Neuronal stem cell (in vitro differentiated cells): ENCODE measurements at regions not wholly inside any gene's neighbourhood (a gene's known extent, or its start where the extent isn't known, plus 50 kb on each side); places are given as distances from the start of the nearest gene placed in this dataset.
A peak's percentile ranks its signal among the peaks of the same experiment; 100 is the strongest.

ENCODE experiments used
- DNase-seq: peaks from one replicate; pipeline ENCODE4 v3.0.0-alpha.2; 2013; ENCODE audit warnings: low spot score
- H2AFZ ChIP-seq: one replicate; pipeline ENCODE4 v1.6.1; 2013; ENCODE audit warnings: mild to moderate bottlenecking, low read length, inconsistent platforms
- H2AK5ac ChIP-seq: 2 replicates; pipeline ENCODE4 v1.6.1; 2013; ENCODE audit warnings: low read depth, mild to moderate bottlenecking, inconsistent platforms, low read length, moderate library complexity, mixed read lengths
- H2BK120ac ChIP-seq: 2 replicates; pipeline ENCODE4 v1.6.1; 2013; ENCODE audit warnings: low read depth, mild to moderate bottlenecking, inconsistent platforms, low read length, moderate library complexity, mixed read lengths
- H2BK12ac ChIP-seq: one replicate; pipeline ENCODE4 v1.6.1; 2013; ENCODE audit warnings: low read length, inconsistent platforms
- H2BK15ac ChIP-seq: 2 replicates; pipeline ENCODE4 v1.6.1; 2013; ENCODE audit warnings: mild to moderate bottlenecking, low read length, inconsistent platforms, mixed read lengths
- H2BK5ac ChIP-seq: one replicate; pipeline ENCODE4 v1.6.1; 2013; ENCODE audit warnings: inconsistent platforms, mild to moderate bottlenecking, low read length, moderate library complexity
- H3K14ac ChIP-seq: one replicate; pipeline ENCODE4 v1.6.1; 2013; ENCODE audit warnings: low read length, inconsistent platforms
- H3K18ac ChIP-seq: 2 replicates; pipeline ENCODE4 v1.6.1; 2013; ENCODE audit warnings: low read length, inconsistent platforms
- H3K23ac ChIP-seq: 2 replicates; pipeline ENCODE4 v1.6.1; 2013; ENCODE audit warnings: low read depth, mild to moderate bottlenecking, mixed read lengths, low read length, inconsistent platforms; ENCODE audit not compliant: poor library complexity
- H3K27ac ChIP-seq: replicated peaks from 3 replicates; pipeline ENCODE4 v1.5.1; 2013; ENCODE audit warnings: low read length, inconsistent platforms
- H3K27me3 ChIP-seq, 3 experiments: 2 replicates each; pipeline ENCODE4 v1.6.1; 2013; ENCODE audit warnings: low read length in 3 of 3, mild to moderate bottlenecking in 2 of 3, inconsistent platforms in 1 of 3, low read depth in 1 of 3, mixed read lengths in 1 of 3, moderate library complexity in 1 of 3; ENCODE audit not compliant: control insufficient read depth in 3 of 3, insufficient read depth in 3 of 3
- H3K36me3 ChIP-seq, 2 donors: replicated peaks in 1 of 2; 2 replicates each; pipeline ENCODE4 v1.6.1; 2013; ENCODE audit warnings: low read length in 2 of 2; ENCODE audit not compliant: control insufficient read depth in 2 of 2, insufficient read depth in 2 of 2
- H3K4ac ChIP-seq: 2 replicates; pipeline ENCODE4 v1.6.1; 2013; ENCODE audit warnings: inconsistent platforms, mild to moderate bottlenecking, low read length, moderate library complexity
- H3K4me1 ChIP-seq, 2 donors: 1 replicate in 1 of 2; 2 replicates in 1 of 2; pipeline ENCODE4 v1.6.1; 2013; ENCODE audit warnings: low read length in 2 of 2, low read depth in 1 of 2; ENCODE audit not compliant: control insufficient read depth in 2 of 2, insufficient read depth in 1 of 2
- H3K4me2 ChIP-seq: one replicate; pipeline ENCODE4 v1.6.1; 2013; ENCODE audit warnings: mild to moderate bottlenecking, low read length, inconsistent platforms; ENCODE audit not compliant: insufficient read depth, poor library complexity, severe bottlenecking
- H3K4me3 ChIP-seq, 2 donors: 2 replicates each; pipeline ENCODE4 v1.5.1; 2013; ENCODE audit warnings: low read length in 2 of 2, mild to moderate bottlenecking in 2 of 2, inconsistent platforms in 1 of 2, moderate library complexity in 1 of 2
- H3K79me1 ChIP-seq: one replicate; pipeline ENCODE4 v1.6.1; 2013; ENCODE audit warnings: low read depth, mild to moderate bottlenecking, inconsistent platforms, low read length, moderate library complexity
- H3K9ac ChIP-seq: one replicate; pipeline ENCODE4 v1.6.1; 2013; ENCODE audit warnings: mild to moderate bottlenecking, low read depth, low read length, inconsistent platforms; ENCODE audit not compliant: poor library complexity
- H3K9me3 ChIP-seq, 2 donors: replicated peaks in 1 of 2; 2 replicates each; pipeline versions ENCODE3 to v1.6.1; 2013; ENCODE audit warnings: low read length in 2 of 2, mild to moderate bottlenecking in 2 of 2, inconsistent platforms in 1 of 2, low read depth in 1 of 2, mixed read lengths in 1 of 2, moderate library complexity in 1 of 2; ENCODE audit not compliant: control insufficient read depth in 2 of 2, insufficient read depth in 1 of 2
- H4K8ac ChIP-seq: one replicate; pipeline ENCODE4 v1.6.1; 2013; ENCODE audit warnings: low read depth, mild to moderate bottlenecking, inconsistent platforms, low read length, moderate library complexity
- H4K91ac ChIP-seq: one replicate; pipeline ENCODE4 v1.6.1; 2013; ENCODE audit warnings: low read length, low read depth, mild to moderate bottlenecking, inconsistent platforms; ENCODE audit not compliant: poor library complexity
- WGBS, 2 donors: extraction: QIAGEN DNeasy Blood & Tissue Kit; methylation state at CpG; one replicate each; pipeline ENCODE4 v1.1.7; 2013; ENCODE audit warnings: missing lambda C conversion rate in 2 of 2, mixed read lengths in 1 of 2; ENCODE audit not compliant: insufficient read length in 2 of 2, insufficient replicate concordance in 1 of 2; ENCODE audit errors: extremely low coverage in 2 of 2; 5-methylcytosine and 5-hydroxymethylcytosine counted together

DNA sequence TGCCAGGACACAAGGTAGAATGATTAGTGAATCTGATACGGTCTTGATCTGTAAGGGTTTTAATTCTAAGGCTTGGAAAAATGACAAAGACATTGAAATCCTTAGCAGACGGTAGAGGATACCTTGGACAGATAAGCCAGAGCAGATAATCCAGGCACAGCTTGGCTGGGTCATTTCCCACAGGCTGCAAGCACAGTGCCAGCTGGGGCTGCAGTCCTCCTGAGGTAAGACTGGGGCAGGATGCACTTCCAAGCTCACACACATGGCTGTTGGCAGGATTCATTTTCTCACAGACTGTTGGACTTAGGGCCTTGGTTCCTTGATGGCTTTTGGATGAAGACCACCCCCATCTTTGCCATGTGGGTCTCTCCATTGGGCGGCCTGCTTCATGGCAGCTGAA, 63.2 kb upstream of the BMPER start:
- Histone ChIP-seq H3K9ac (no peak overlapping the region), H3K79me1 (no peaks in the 10 kb centered on the region), H4K91ac (no peak overlapping the region), H3K18ac (no peak overlapping the region), H2BK120ac (no peak overlapping the region), H2BK15ac (no peak overlapping the region), H2AFZ (no peak overlapping the region), H3K14ac (no peak overlapping the region), H3K4me3 (no peak overlapping the region), H3K4me1 (no peaks in the 10 kb centered on the region), H3K4me2 (no peak overlapping the region), H2BK12ac (no peak overlapping the region), H2AK5ac (no peak overlapping the region), H3K27me3 (no peaks in the 10 kb centered on the region), H2BK5ac (no peak overlapping the region), H3K4ac (no peak overlapping the region), H3K9me3 (no peaks in the 10 kb centered on the region), H4K8ac (no peak overlapping the region), H3K36me3 (no peaks in the 10 kb centered on the region), H3K23ac (no peak overlapping the region), H3K27ac (no peak overlapping the region)
- DNase-seq: no peak
- WGBS, 2 donors: no CpG with 5 or more reads among the region's 3 CpGs

- peaks cover 0 to 2% of the 10 kb centered on the region in 2 donors for H3K9me3 ChIP-seq
- H4K8ac ChIP-seq: no peak overlapping the region
- no peak overlapping the region for H3K9ac ChIP-seq
- no peak overlapping the region for H2AK5ac ChIP-seq
- no peak overlapping the region for H2BK5ac ChIP-seq
- no peak overlapping the region for H3K4me3 ChIP-seq
- H3K18ac ChIP-seq: peak overlapping the region; percentile 42
- no peak overlapping the region for H3K14ac ChIP-seq
- no peaks in the 10 kb centered on the region for H3K79me1 ChIP-seq
- no peaks in the 10 kb centered on the region for H3K36me3 ChIP-seq
- H2BK120ac ChIP-seq: no peak overlapping the region
- no peaks in the 10 kb centered on the region for H3K4me1 ChIP-seq
- no peaks in the 10 kb centered on the region for H3K27me3 ChIP-seq
- no peak overlapping the region for H3K4me2 ChIP-seq
- H2BK12ac ChIP-seq: no peak overlapping the region
- no peak overlapping the region for H3K4ac ChIP-seq
- no peak overlapping the region for H4K91ac ChIP-seq
- no peak for DNase-seq
- no peak overlapping the region for H2BK15ac ChIP-seq
- H3K23ac ChIP-seq: no peak overlapping the region
- H3K27ac ChIP-seq: no peak overlapping the region
- WGBS, 2 donors: no CpG with 5 or more reads among the region's 11 CpGs
- no peak overlapping the region for H2AFZ ChIP-seq
These were observed 59.3 kb upstream of the BMPER start for GRCh38 chr7:33845991-33846509.

GRCh38 chr7:33849004-33849403, 56.3 kb upstream of the BMPER start:
- H3K36me3 ChIP-seq: no peaks in the 10 kb centered on the region
- no peak overlapping the region for H2BK12ac ChIP-seq
- H3K14ac ChIP-seq: no peak overlapping the region
- H4K91ac ChIP-seq: no peak overlapping the region
- H2BK15ac ChIP-seq: no peak overlapping the region
- no peak overlapping the region for H2AK5ac ChIP-seq
- H3K9me3 ChIP-seq: peaks cover 0 to 2% of the 10 kb centered on the region in 2 donors
- H3K79me1 ChIP-seq: no peaks in the 10 kb centered on the region
- H3K9ac ChIP-seq: no peak overlapping the region
- no peak overlapping the region for H2AFZ ChIP-seq
- DNase-seq: no peak
- no CpG with 5 or more reads among the region's 2 CpGs for WGBS, 2 donors
- no peak overlapping the region for H4K8ac ChIP-seq
- no peak overlapping the region for H2BK5ac ChIP-seq
- H3K4me1 ChIP-seq: no peaks in the 10 kb centered on the region
- H3K18ac ChIP-seq: no peak overlapping the region
- no peak overlapping the region for H3K27ac ChIP-seq
- no peak overlapping the region for H3K23ac ChIP-seq
- no peaks in the 10 kb centered on the region for H3K27me3 ChIP-seq
- no peak overlapping the region for H3K4me3 ChIP-seq
- H2BK120ac ChIP-seq: no peak overlapping the region
- H3K4ac ChIP-seq: no peak overlapping the region
- H3K4me2 ChIP-seq: no peak overlapping the region

GRCh38 chr7:33849971-33850559, 55.3 kb upstream of the BMPER start:
- H3K9ac ChIP-seq: no peak overlapping the region
- H4K8ac ChIP-seq: no peak overlapping the region
- WGBS, 2 donors: no CpG with 5 or more reads among the region's 3 CpGs

More at GRCh38 chr7:33849971-33850559, 55.3 kb upstream of the BMPER start:
- Histone ChIP-seq H3K9me3 (peaks cover 0 to 2% of the 10 kb centered on the region in 2 donors), H3K23ac (no peak overlapping the region), H2AK5ac (no peak overlapping the region), H3K4me2 (no peak overlapping the region), H2BK120ac (no peak overlapping the region), H3K36me3 (no peaks in the 10 kb centered on the region), H3K27ac (no peak overlapping the region), H3K18ac (no peak overlapping the region), H3K4ac (no peak overlapping the region), H2BK15ac (no peak overlapping the region), H3K27me3 (no peaks in the 10 kb centered on the region), H3K4me1 (no peaks in the 10 kb centered on the region), H2AFZ (no peak overlapping the region), H2BK12ac (no peak overlapping the region), H3K79me1 (no peaks in the 10 kb centered on the region), H2BK5ac (no peak overlapping the region), H4K91ac (no peak overlapping the region), H3K4me3 (no peak overlapping the region), H3K14ac (no peak overlapping the region)
- DNase-seq: no peak
